Mesenchymal stem cell (in vitro differentiated cells and primary cell): ENCODE measurements at regions not wholly inside any gene's neighbourhood (a gene's known extent, or its start where the extent isn't known, plus 50 kb on each side); places are given as distances from the start of the nearest gene placed in this dataset.
A peak's percentile ranks its signal among the peaks of the same experiment; 100 is the strongest.

Source experiments
- DNase-seq: peaks from one replicate; pipeline ENCODE4 v3.0.0-alpha.2; 2013
- H2AFZ ChIP-seq: one replicate; pipeline ENCODE4 v1.6.1; 2013; ENCODE audit warnings: low read depth, mild to moderate bottlenecking, control low read depth, inconsistent platforms, low read length, moderate library complexity
- H2AK5ac ChIP-seq: 2 replicates; pipeline ENCODE4 v1.6.1; 2013; ENCODE audit warnings: low read length, moderate library complexity, mild to moderate bottlenecking, inconsistent platforms; ENCODE audit not compliant: severe bottlenecking
- H2BK120ac ChIP-seq: one replicate; pipeline ENCODE4 v1.6.1; 2013; ENCODE audit warnings: low read depth, mild to moderate bottlenecking, inconsistent platforms, low read length, moderate library complexity
- H2BK12ac ChIP-seq, 2 experiments: one replicate each; pipeline ENCODE4 v1.6.1; 2013; ENCODE audit warnings: inconsistent platforms in 2 of 2, low read length in 2 of 2, mild to moderate bottlenecking in 2 of 2, moderate library complexity in 2 of 2, control low read depth in 1 of 2
- H2BK15ac ChIP-seq: one replicate; pipeline ENCODE4 v1.6.1; 2013; ENCODE audit warnings: mild to moderate bottlenecking, low read depth, inconsistent platforms; ENCODE audit not compliant: poor library complexity, severe bottlenecking
- H2BK5ac ChIP-seq: 2 replicates; pipeline ENCODE4 v1.6.1; 2013; ENCODE audit warnings: low read depth, mild to moderate bottlenecking, low read length, control low read depth, inconsistent platforms; ENCODE audit not compliant: poor library complexity, severe bottlenecking
- H3K14ac ChIP-seq, 2 experiments: one replicate each; pipeline ENCODE4 v1.6.1; 2013; ENCODE audit warnings: inconsistent platforms in 2 of 2, low read length in 2 of 2, control low read depth in 1 of 2, mild to moderate bottlenecking in 1 of 2, moderate library complexity in 1 of 2
- H3K18ac ChIP-seq, 2 experiments: one replicate each; pipeline ENCODE4 v1.6.1; 2013; ENCODE audit warnings: inconsistent platforms in 2 of 2, low read length in 2 of 2, control low read depth in 1 of 2, low read depth in 1 of 2, mild to moderate bottlenecking in 1 of 2
- H3K23ac ChIP-seq, 2 experiments: one replicate each; pipeline ENCODE4 v1.6.1; 2013; ENCODE audit warnings: inconsistent platforms in 2 of 2, low read length in 2 of 2, mild to moderate bottlenecking in 2 of 2, moderate library complexity in 2 of 2, control low read depth in 1 of 2
- H3K27ac ChIP-seq: 2 replicates; pipeline ENCODE4 v1.5.1; 2013; ENCODE audit warnings: mild to moderate bottlenecking, moderate library complexity, low read length, control low read depth, inconsistent platforms; ENCODE audit not compliant: poor library complexity, severe bottlenecking
- H3K27me3 ChIP-seq, 2 experiments: 2 replicates each; pipeline versions ENCODE4 v1.6.1 to v1.7.0; 2013; ENCODE audit warnings: low read length in 2 of 2, mild to moderate bottlenecking in 2 of 2, moderate library complexity in 2 of 2, control low read depth in 1 of 2, inconsistent platforms in 1 of 2; ENCODE audit not compliant: control insufficient read depth in 1 of 2, insufficient read depth in 1 of 2
- H3K36me3 ChIP-seq, 2 experiments: 2 replicates each; pipeline versions ENCODE4 v1.6.1 to v1.7.0; 2013; ENCODE audit warnings: low read length in 2 of 2, control low read depth in 1 of 2, inconsistent platforms in 1 of 2, low read depth in 1 of 2, mild to moderate bottlenecking in 1 of 2; ENCODE audit not compliant: insufficient read depth in 2 of 2, control insufficient read depth in 1 of 2
- H3K4ac ChIP-seq, 2 experiments: one replicate each; pipeline ENCODE4 v1.6.1; 2013; ENCODE audit warnings: inconsistent platforms in 2 of 2, low read length in 2 of 2, mild to moderate bottlenecking in 2 of 2, moderate library complexity in 2 of 2, control low read depth in 1 of 2, low read depth in 1 of 2
- H3K4me1 ChIP-seq: 2 replicates; pipeline ENCODE4 v1.6.1; 2013; ENCODE audit warnings: low read depth, low read length, control low read depth; ENCODE audit not compliant: control insufficient read depth, insufficient read depth
- H3K4me2 ChIP-seq: 2 replicates; pipeline ENCODE4 v1.6.1; 2013; ENCODE audit warnings: low read length, mild to moderate bottlenecking, inconsistent platforms; ENCODE audit not compliant: poor library complexity, severe bottlenecking
- H3K4me3 ChIP-seq, 2 experiments: 2 replicates each; pipeline versions ENCODE4 v1.5.1 to v1.7.0; 2013; ENCODE audit warnings: low read length in 2 of 2, mild to moderate bottlenecking in 2 of 2, control low read depth in 1 of 2, low read depth in 1 of 2; ENCODE audit not compliant: insufficient read depth in 1 of 2
- H3K79me1 ChIP-seq: replicated peaks from 2 replicates; pipeline ENCODE4 v1.6.1; 2013; ENCODE audit warnings: mild to moderate bottlenecking, control low read depth, low read length, inconsistent platforms; ENCODE audit not compliant: poor library complexity, severe bottlenecking
- H3K9ac ChIP-seq: 2 replicates; pipeline ENCODE4 v1.7.0; 2013; ENCODE audit warnings: mild to moderate bottlenecking, low read length, moderate library complexity
- H3K9me3 ChIP-seq: 2 replicates; pipeline ENCODE4 v1.7.0; 2013; ENCODE audit warnings: mild to moderate bottlenecking, low read length; ENCODE audit not compliant: control insufficient read depth
- H4K8ac ChIP-seq: one replicate; pipeline ENCODE4 v1.6.1; 2013; ENCODE audit warnings: inconsistent platforms, mild to moderate bottlenecking, low read length, moderate library complexity
- H4K91ac ChIP-seq: one replicate; pipeline ENCODE4 v1.6.1; 2013; ENCODE audit warnings: mild to moderate bottlenecking, low read length, inconsistent platforms
- WGBS: methylation state at CpG from one replicate; pipeline ENCODE4 v1.1.7; 2013; ENCODE audit warnings: mixed read lengths; 5-methylcytosine and 5-hydroxymethylcytosine counted together

GRCh38 chr16:14377326-14377725 lies 252.7 kb downstream of the PARN start:
- Histone ChIP-seq H3K4me1 (peaks cover 18% of the 10 kb centered on the region), H2BK12ac (no peak overlapping the region), H3K27me3 (no peaks in the 10 kb centered on the region), H2BK120ac (no peak overlapping the region), H4K8ac (no peak overlapping the region), H3K23ac (no peak overlapping the region), H2BK5ac (no peak overlapping the region), H3K4me2 (no peak overlapping the region), H3K36me3 (peaks cover 0 to 4% of the 10 kb centered on the region in 2 experiments), H3K27ac (no peak overlapping the region), H3K79me1 (no peaks in the 10 kb centered on the region), H3K14ac (no peak overlapping the region), H3K18ac (no peak overlapping the region), H4K91ac (no peak overlapping the region), H2AK5ac (no peak overlapping the region), H3K9me3 (no peaks in the 10 kb centered on the region), H3K9ac (no peak overlapping the region), H3K4ac (no peak overlapping the region), H3K4me3 (no peak overlapping the region), H2BK15ac (no peak overlapping the region), H2AFZ (no peak overlapping the region)
- no peak for DNase-seq
- WGBS, result 65% methylated on average over 1 of the region's 1 CpG

GRCh38 chr16:14375132-14375491 lies 254.9 kb downstream of the PARN start:
- no peak overlapping the region for H2BK12ac ChIP-seq
- H3K23ac ChIP-seq, result no peak overlapping the region
- DNase-seq, result no peak
- H2BK120ac ChIP-seq, result no peak overlapping the region
- no peak overlapping the region for H2BK5ac ChIP-seq
- 94% methylated on average over 6 of the region's 8 CpGs for WGBS
- no peak overlapping the region for H3K4me2 ChIP-seq
- H3K9me3 ChIP-seq, result no peaks in the 10 kb centered on the region
- no peaks in the 10 kb centered on the region for H3K79me1 ChIP-seq
- H3K27ac ChIP-seq, result no peak overlapping the region
- H3K9ac ChIP-seq, result no peak overlapping the region
- H3K18ac ChIP-seq, result no peak overlapping the region
- H3K27me3 ChIP-seq, result no peaks in the 10 kb centered on the region
- no peak overlapping the region for H4K8ac ChIP-seq
- H3K36me3 ChIP-seq, result peaks cover 0 to 4% of the 10 kb centered on the region in 2 experiments
- no peak overlapping the region for H3K4ac ChIP-seq
- H3K4me1 ChIP-seq, result peaks cover 19% of the 10 kb centered on the region
- no peak overlapping the region for H2AFZ ChIP-seq
- no peak overlapping the region for H3K14ac ChIP-seq
- no peak overlapping the region for H2AK5ac ChIP-seq
- no peak overlapping the region for H4K91ac ChIP-seq
- H2BK15ac ChIP-seq, result no peak overlapping the region
- no peak overlapping the region for H3K4me3 ChIP-seq

GRCh38 chr16:14374451-14375131 lies 255.5 kb downstream of the PARN start:
- H3K9me3 ChIP-seq, result no peaks in the 10 kb centered on the region
- WGBS, result 85% methylated on average over 11 of the region's 11 CpGs
- H3K4me3 ChIP-seq, result no peak overlapping the region
- H2AFZ ChIP-seq, result no peak overlapping the region
- H3K18ac ChIP-seq, result no peak overlapping the region
- no peak overlapping the region for H3K9ac ChIP-seq
- H3K14ac ChIP-seq, result no peak overlapping the region
- no peak overlapping the region for H2BK120ac ChIP-seq
- H3K79me1 ChIP-seq, result no peaks in the 10 kb centered on the region
- no peak overlapping the region for H3K27ac ChIP-seq
- H2AK5ac ChIP-seq, result peak overlapping the region; percentile 16
- no peak overlapping the region for H3K23ac ChIP-seq
- no peak overlapping the region for H2BK15ac ChIP-seq
- H4K91ac ChIP-seq, result no peak overlapping the region
- H3K27me3 ChIP-seq, result no peaks in the 10 kb centered on the region
- H3K4ac ChIP-seq, result no peak overlapping the region
- no peak overlapping the region for H2BK5ac ChIP-seq
- no peak overlapping the region for H4K8ac ChIP-seq
- H3K4me1 ChIP-seq, result peaks cover 19% of the 10 kb centered on the region
- no peak for DNase-seq
- no peak overlapping the region for H2BK12ac ChIP-seq
- H3K4me2 ChIP-seq, result no peak overlapping the region
- H3K36me3 ChIP-seq, result peaks cover 0 to 3% of the 10 kb centered on the region in 2 experiments

GRCh38 chr16:14373896-14374295 lies 256.2 kb downstream of the PARN start:
- no peak for DNase-seq
- Histone ChIP-seq H3K9me3 (no peaks in the 10 kb centered on the region), H3K4me3 (no peak overlapping the region), H2AFZ (no peak overlapping the region), H4K8ac (no peak overlapping the region), H3K79me1 (no peaks in the 10 kb centered on the region), H2BK15ac (no peak overlapping the region), H3K27ac (no peak overlapping the region), H3K4me1 (peaks cover 15% of the 10 kb centered on the region), H3K23ac (no peak overlapping the region), H3K27me3 (no peaks in the 10 kb centered on the region), H3K4me2 (no peak overlapping the region), H2AK5ac (no peak overlapping the region), H2BK120ac (no peak overlapping the region), H3K14ac (no peak overlapping the region), H3K4ac (no peak overlapping the region), H2BK5ac (no peak overlapping the region), H2BK12ac (no peak overlapping the region), H3K18ac (no peak overlapping the region), H4K91ac (no peak overlapping the region), H3K36me3 (no peaks in the 10 kb centered on the region), H3K9ac (no peak overlapping the region)
- 87% methylated on average over 10 of the region's 10 CpGs for WGBS
